ENCODE measurements at regions not wholly inside any gene's neighbourhood (a gene's known extent, or its start where the extent isn't known, plus 50 kb on each side); places are given as distances from the start of the nearest gene placed in this dataset.

- TF ChIP-seq ZNF19 (tag by site-specific recombination; IDR thresholded peaks at IDR 0.05; ENCODE audit: low read depth), result no peak
- no peak for TF ChIP-seq GLI4 (tag by site-specific recombination; IDR thresholded peaks at IDR 0.05)
- no peak for TF ChIP-seq CTCF (tag by site-specific recombination; IDR thresholded peaks at IDR 0.05)
- TF ChIP-seq TCF7L2 (IDR thresholded peaks at IDR 0.05; ENCODE audit: borderline replicate concordance, low read depth, low read length), result no peak
- TF ChIP-seq ZNF660 (tag by site-specific recombination; IDR thresholded peaks at IDR 0.05), result no peak
- TF ChIP-seq MEIS1 (CRISPR knock-in tag; IDR thresholded peaks at IDR 0.05; ENCODE audit: borderline replicate concordance), result no peak
- TF ChIP-seq REST (tag by site-specific recombination; IDR thresholded peaks at IDR 0.05), result no peak
- no peak for TF ChIP-seq YY1 (tag by site-specific recombination; IDR thresholded peaks at IDR 0.05)
- TF ChIP-seq ZNF202 (tag by site-specific recombination; IDR thresholded peaks at IDR 0.05; ENCODE audit: borderline replicate concordance), result no peak
- TF ChIP-seq ZSCAN5A (tag by site-specific recombination; IDR thresholded peaks at IDR 0.05), result no peak
- no peak for TF ChIP-seq ZBTB11 (tag by site-specific recombination; conservative IDR thresholded peaks at IDR 0.05; ENCODE audit: low read depth)
- TF ChIP-seq ZNF350 (tag by site-specific recombination; IDR thresholded peaks at IDR 0.05), result no peak
- no peak for TF ChIP-seq ZNF280C (tag by site-specific recombination; IDR thresholded peaks at IDR 0.05)
Measured at GRCh38 chr6:11419763-11420453, 117.6 kb upstream of the TMEM170B start.
